ENCODE measurements at regions not wholly inside any gene's neighbourhood (a gene's known extent, or its start where the extent isn't known, plus 50 kb on each side); places are given as distances from the start of the nearest gene placed in this dataset.
A peak's percentile ranks its signal among the peaks of the same experiment; 100 is the strongest.

DNA sequence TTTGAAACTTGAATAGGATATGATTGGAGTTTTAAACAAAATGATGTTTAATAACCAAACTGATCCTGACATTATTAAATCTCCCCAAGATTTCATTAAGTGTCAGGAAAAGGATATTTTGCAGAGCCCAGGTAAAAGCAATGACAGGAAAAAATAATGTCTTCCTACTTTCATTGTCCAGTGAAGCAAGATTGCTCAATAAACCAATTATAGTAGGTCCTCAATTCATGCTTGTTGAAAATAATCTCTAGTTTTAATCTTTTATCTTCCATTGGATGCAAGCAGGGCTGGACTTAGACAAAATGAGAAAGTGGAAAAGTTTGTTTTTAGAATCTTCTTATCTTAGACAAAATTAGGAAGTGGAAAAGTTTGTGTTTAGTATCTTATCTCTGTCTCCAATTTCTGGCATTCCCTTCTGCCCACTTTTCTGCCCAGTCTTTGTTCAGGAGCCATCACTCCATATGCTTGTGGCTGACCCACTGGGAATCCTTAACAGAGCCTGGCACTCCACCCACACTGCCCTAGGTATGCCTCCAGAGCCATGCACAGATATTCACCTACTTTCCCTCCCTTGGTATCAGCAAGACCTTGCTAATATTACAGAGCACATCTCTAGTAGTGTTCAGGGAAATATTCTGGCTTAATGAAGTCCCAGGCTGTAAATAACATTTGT, 57.0 kb upstream of the CARMIL1 start:
- in situ Hi-C loops (cut with MboI; ENCODE audit: low sequenced_read_pairs, unreplicated experiment) = no loop called here
- DNase-seq (ENCODE audit: low spot score) = no peak
- TF ChIP-seq CTCF (IDR thresholded peaks at IDR 0.05; ENCODE audit: borderline replicate concordance, control extremely low read depth, extremely low read depth, insufficient read depth, missing control alignments) = no peak

DNA sequence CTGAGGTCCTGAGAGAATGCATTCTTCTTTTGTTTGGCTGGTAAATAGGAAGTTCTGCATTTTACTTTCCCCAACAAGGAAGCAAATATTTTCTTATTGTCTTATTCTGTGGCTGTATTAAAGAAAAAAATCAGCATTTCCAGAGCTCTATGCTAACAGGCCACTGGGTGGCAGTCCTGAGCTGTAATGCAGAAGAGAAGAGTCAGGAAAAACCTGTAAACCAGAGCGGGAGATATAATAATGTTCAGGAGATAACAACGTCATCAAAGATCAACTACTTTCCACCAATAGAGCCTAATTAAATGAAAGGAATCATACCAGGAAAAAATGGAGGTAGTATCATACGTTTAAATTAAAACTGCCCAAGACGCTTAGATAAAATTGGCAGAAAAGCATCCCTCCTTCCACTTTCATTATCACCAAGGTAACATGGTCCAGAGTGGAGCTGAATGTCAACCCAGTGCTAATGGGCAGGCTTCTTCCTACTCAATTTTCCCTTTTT, 55.6 kb upstream of the CARMIL1 start:
- peak; percentile 63 for DNase-seq (ENCODE audit: low spot score)
- in situ Hi-C loops (cut with MboI; ENCODE audit: low sequenced_read_pairs, unreplicated experiment) = no loop called here
- TF ChIP-seq CTCF (IDR thresholded peaks at IDR 0.05; ENCODE audit: borderline replicate concordance, control extremely low read depth, extremely low read depth, insufficient read depth, missing control alignments) = peak; percentile 77

DNA sequence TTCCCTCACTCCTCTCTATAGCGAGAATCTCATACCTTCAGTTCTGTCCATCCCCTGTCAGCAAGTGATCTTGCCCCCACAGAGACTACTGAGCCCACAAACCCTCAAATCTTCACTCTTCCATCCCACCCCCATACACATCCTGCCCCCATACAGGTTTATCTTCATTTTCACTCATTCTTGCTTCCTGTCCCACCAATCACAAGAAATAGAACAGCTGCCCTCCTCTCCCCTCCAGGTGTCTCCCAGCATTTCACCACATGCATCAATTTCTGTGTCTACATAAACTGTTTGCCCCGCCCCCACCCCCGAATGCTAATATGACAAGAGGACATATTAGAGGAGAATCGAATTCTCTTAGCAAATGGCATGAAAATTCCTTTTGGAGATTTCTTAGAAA, 54.9 kb upstream of the CARMIL1 start:
- in situ Hi-C loops (cut with MboI; ENCODE audit: low sequenced_read_pairs, unreplicated experiment) = no loop called here
- no peak for DNase-seq (ENCODE audit: low spot score)

GRCh38 chr6:25227854-25228253, 51.3 kb upstream of the CARMIL1 start:
- no peak for TF ChIP-seq CTCF (IDR thresholded peaks at IDR 0.05; ENCODE audit: borderline replicate concordance, control extremely low read depth, extremely low read depth, insufficient read depth, missing control alignments)
- in situ Hi-C loops (cut with MboI; ENCODE audit: low sequenced_read_pairs, unreplicated experiment) = no loop called here
- DNase-seq (ENCODE audit: low spot score) = no peak

More for the DNA sequence above, 54.9 kb upstream of the CARMIL1 start:
- no peak for TF ChIP-seq CTCF (IDR thresholded peaks at IDR 0.05; ENCODE audit: borderline replicate concordance, control extremely low read depth, extremely low read depth, insufficient read depth, missing control alignments)
